Stomach (tissue), 8 donors: ENCODE measurements at regions not wholly inside any gene's neighbourhood (a gene's known extent, or its start where the extent isn't known, plus 50 kb on each side); places are given as distances from the start of the nearest gene placed in this dataset.

Experiments
- DNase-seq, 2 donors: peaks; one replicate each; pipeline versions ENCODE4 v3.0.0 to v3.0.0-alpha.2; 2013 to 2019
- H3K27ac ChIP-seq, 5 donors: fragments of 200-600 bp in 4 of 5; sonication (generic) in 4 of 5; one replicate each; pipeline ENCODE4 v1.5.1; 2013 to 2019; ENCODE audit warnings: mild to moderate bottlenecking in 1 of 5, moderate library complexity in 1 of 5
- H3K27me3 ChIP-seq, 3 donors: fragments of 200-600 bp; sonication (generic); one replicate each; pipeline ENCODE4 v1.5.1; 2017 to 2019; ENCODE audit warnings: mixed run types in 1 of 3
- H3K36me3 ChIP-seq, 4 donors: fragments of 200-600 bp; sonication (generic); 1 replicate in 3 of 4; 2 replicates in 1 of 4; pipeline ENCODE4 v1.5.1; 2016 to 2019
- H3K4me1 ChIP-seq, 4 donors: fragments of 200-600 bp; sonication (generic); one replicate each; pipeline ENCODE4 v1.5.1; 2016 to 2019
- H3K4me3 ChIP-seq, 4 donors: fragments of 200-600 bp; sonication (generic) in 3 of 4; one replicate each; pipeline ENCODE4 v1.5.1; 2016 to 2019; ENCODE audit warnings: mild to moderate bottlenecking in 1 of 4
- H3K9me3 ChIP-seq, 4 donors: fragments of 200-600 bp; sonication (generic); one replicate each; pipeline ENCODE4 v1.5.1; 2016 to 2019
- EP300 ChIP-seq: sonication (generic); formaldehyde crosslinking; IDR thresholded peaks from one replicate; pipeline ENCODE4 v1.6.1; 2017; ENCODE audit warnings: antibody characterized with exemption
- POLR2A ChIP-seq, 4 donors: fragments of 450-650 bp; IDR thresholded peaks; one replicate each; pipeline ENCODE4 v1.6.1; 2016; ENCODE audit warnings: antibody characterized with exemption in 4 of 4, control low read depth in 2 of 4, mild to moderate bottlenecking in 1 of 4, moderate library complexity in 1 of 4
- POLR2AphosphoS5 ChIP-seq, 3 donors: sonication (generic); formaldehyde crosslinking; IDR thresholded peaks; one replicate each; pipeline ENCODE4 v1.6.1; 2016; ENCODE audit warnings: antibody characterized with exemption in 3 of 3
- WGBS, 5 donors: extraction: QIAGEN DNeasy Blood & Tissue Kit in 3 of 5; methylation state at CpG; one replicate each; pipeline versions ENCODE4 v1.1.5 to v1.1.7; 2013 to 2018; 5-methylcytosine and 5-hydroxymethylcytosine counted together
- intact Hi-C: fragments of 100-400 bp; cut with DNase I; formaldehyde crosslinking; loops from one replicate; pipeline ENCODE4 v1.15.1; 2023; ENCODE audit warnings: low total_unique reads
- TF ChIP-seq, protein P1 (sequence below), 7 experiments: fragments of 450-650 bp in 4 of 7; fragments of 200-600 bp in 3 of 7; sonication (generic) in 3 of 7; IDR thresholded peaks; one replicate each; pipeline ENCODE4 v1.5.1; 2016 to 2019; ENCODE audit warnings: antibody characterized with exemption in 7 of 7, control low read depth in 2 of 7, mild to moderate bottlenecking in 1 of 7
- donor health status: healthy with polysubstance abuse.
- donor health status: Bipolar disorder and iron deficiency.
- donor health status: healthy.

DNA sequence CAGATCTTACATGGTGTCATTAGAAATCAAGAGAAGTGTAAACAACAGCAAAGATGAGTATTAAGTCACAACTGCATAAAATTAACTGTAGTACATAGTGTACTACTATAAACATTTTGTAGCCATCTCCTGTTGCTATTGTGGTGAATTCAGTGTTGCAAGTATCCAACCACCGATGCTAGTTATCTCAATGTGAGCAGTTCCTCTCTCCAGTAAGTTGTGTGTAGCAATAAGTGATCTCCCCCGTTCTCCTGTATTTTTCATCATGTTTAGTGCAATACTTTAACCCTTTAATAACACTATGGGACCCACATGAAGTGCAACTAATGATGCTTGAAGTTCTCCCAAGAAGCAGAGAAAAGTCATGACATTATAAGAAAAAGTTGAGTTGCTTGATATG is 264.7 kb upstream of the KCNH8 start:
- no peaks in the 10 kb centered on the region for H3K36me3 ChIP-seq
- no peaks in the 10 kb centered on the region for H3K9me3 ChIP-seq
- H3K4me1 ChIP-seq: no peaks in the 10 kb centered on the region
- intact Hi-C loops: no loop called here
- no peak for DNase-seq
- no peak overlapping the region for H3K27ac ChIP-seq
- no peak overlapping the region for H3K4me3 ChIP-seq
- no peak for TF ChIP-seq POLR2A (IDR thresholded peaks at IDR 0.05)
- TF ChIP-seq, protein P1, sequence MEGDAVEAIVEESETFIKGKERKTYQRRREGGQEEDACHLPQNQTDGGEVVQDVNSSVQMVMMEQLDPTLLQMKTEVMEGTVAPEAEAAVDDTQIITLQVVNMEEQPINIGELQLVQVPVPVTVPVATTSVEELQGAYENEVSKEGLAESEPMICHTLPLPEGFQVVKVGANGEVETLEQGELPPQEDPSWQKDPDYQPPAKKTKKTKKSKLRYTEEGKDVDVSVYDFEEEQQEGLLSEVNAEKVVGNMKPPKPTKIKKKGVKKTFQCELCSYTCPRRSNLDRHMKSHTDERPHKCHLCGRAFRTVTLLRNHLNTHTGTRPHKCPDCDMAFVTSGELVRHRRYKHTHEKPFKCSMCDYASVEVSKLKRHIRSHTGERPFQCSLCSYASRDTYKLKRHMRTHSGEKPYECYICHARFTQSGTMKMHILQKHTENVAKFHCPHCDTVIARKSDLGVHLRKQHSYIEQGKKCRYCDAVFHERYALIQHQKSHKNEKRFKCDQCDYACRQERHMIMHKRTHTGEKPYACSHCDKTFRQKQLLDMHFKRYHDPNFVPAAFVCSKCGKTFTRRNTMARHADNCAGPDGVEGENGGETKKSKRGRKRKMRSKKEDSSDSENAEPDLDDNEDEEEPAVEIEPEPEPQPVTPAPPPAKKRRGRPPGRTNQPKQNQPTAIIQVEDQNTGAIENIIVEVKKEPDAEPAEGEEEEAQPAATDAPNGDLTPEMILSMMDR (IDR thresholded peaks at IDR 0.05): no peak
- no peak for TF ChIP-seq POLR2AphosphoS5 (IDR thresholded peaks at IDR 0.05)
- TF ChIP-seq EP300: no peak
- WGBS, 5 donors: 35 to 49% (median 46%) methylated on average over 2 of the region's 2 CpGs
- H3K27me3 ChIP-seq: no peaks in the 10 kb centered on the region

DNA sequence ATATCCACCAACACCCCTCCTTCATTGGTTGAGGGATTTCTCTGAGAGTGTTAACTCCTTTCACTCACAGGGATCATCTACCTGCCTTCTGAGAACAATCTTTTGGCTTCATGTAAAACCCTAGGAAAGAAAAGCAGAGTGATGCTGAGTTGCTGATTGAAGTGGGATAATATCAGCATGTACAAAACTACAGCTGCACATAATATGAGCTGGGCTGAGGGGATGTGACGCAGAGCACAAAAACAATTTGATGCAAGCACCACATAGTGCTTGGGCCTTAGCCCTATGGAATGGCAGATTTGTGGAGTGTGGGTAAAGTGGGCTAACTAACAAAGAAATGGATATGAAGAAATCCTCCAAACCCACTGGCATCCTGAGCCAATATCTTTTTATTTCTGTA is 267.6 kb upstream of the KCNH8 start:
- no peak for TF ChIP-seq EP300
- TF ChIP-seq POLR2A (IDR thresholded peaks at IDR 0.05): no peak
- TF ChIP-seq, protein P1 (IDR thresholded peaks at IDR 0.05): no peak
- TF ChIP-seq POLR2AphosphoS5 (IDR thresholded peaks at IDR 0.05): no peak
- Histone ChIP-seq H3K4me1 (peaks cover 0 to 4% (median 0%) of the 10 kb centered on the region in 4 donors), H3K36me3 (no peaks in the 10 kb centered on the region), H3K4me3 (no peak overlapping the region), H3K27me3 (no peaks in the 10 kb centered on the region), H3K27ac (no peak overlapping the region), H3K9me3 (no peaks in the 10 kb centered on the region)
- no peak for DNase-seq
- intact Hi-C loops: no loop called here
- WGBS, 5 donors: 89 to 97% (median 96%) methylated on average over 1 of the region's 1 CpG

DNA sequence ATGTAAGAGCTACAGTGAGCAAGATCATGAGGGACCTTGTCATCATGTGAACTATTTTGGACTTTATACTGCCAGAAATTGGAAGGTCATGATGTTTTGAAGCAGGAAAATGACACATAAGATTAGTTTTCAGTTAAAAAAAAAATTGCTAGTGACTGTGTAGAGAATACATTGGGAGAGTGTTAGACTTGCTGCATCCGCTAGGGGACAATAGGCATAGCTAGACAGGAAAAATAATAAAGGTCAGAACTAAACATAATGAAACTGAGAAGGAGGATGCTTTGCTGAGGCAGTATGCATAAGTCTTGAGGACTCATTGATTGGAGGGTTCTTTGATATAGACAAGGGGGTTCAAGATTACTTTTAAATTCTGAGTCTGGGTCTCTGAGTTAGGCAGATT is 275.8 kb upstream of the KCNH8 start:
- no peaks in the 10 kb centered on the region for H3K27me3 ChIP-seq
- intact Hi-C loops: no loop called here
- no peaks in the 10 kb centered on the region for H3K9me3 ChIP-seq
- H3K36me3 ChIP-seq: no peaks in the 10 kb centered on the region
- no peak for DNase-seq
- no peak for TF ChIP-seq POLR2AphosphoS5 (IDR thresholded peaks at IDR 0.05)
- no peak for TF ChIP-seq POLR2A (IDR thresholded peaks at IDR 0.05)
- TF ChIP-seq, protein P1 (IDR thresholded peaks at IDR 0.05): no peak
- no peak for TF ChIP-seq EP300
- peaks cover 0 to 4% (median 0%) of the 10 kb centered on the region in 4 donors for H3K4me1 ChIP-seq
- H3K27ac ChIP-seq: no peak overlapping the region
- H3K4me3 ChIP-seq: no peak overlapping the region
- WGBS, 5 donors: 82 to 95% (median 93%) methylated on average over 1 of the region's 1 CpG

DNA sequence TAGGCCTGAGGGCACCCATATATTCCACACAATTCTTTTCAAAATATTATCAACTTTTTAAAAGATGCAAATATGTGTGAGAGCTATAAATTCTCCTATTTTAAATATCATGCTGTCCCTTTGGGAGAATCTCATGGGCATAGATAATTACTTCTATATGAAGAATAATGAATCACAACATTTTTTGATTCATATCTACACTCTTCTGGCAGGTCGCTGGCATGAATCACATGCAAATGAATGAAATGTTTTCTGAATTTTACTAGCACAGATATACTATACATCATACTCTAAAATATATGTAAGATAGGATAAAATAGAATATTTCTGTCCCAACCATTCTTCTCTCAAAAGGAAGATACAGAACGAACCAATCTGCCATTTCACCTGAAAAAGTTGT is 277.7 kb upstream of the KCNH8 start:
- Histone ChIP-seq H3K36me3 (no peaks in the 10 kb centered on the region), H3K9me3 (no peaks in the 10 kb centered on the region), H3K27me3 (no peaks in the 10 kb centered on the region), H3K27ac (no peak overlapping the region), H3K4me3 (no peak overlapping the region), H3K4me1 (no peaks in the 10 kb centered on the region)
- no peak for TF ChIP-seq POLR2AphosphoS5 (IDR thresholded peaks at IDR 0.05)
- intact Hi-C loops: no loop called here
- 80 to 90% (median 86%) methylated on average over 2 of the region's 2 CpGs for WGBS, 5 donors
- no peak for DNase-seq

DNA sequence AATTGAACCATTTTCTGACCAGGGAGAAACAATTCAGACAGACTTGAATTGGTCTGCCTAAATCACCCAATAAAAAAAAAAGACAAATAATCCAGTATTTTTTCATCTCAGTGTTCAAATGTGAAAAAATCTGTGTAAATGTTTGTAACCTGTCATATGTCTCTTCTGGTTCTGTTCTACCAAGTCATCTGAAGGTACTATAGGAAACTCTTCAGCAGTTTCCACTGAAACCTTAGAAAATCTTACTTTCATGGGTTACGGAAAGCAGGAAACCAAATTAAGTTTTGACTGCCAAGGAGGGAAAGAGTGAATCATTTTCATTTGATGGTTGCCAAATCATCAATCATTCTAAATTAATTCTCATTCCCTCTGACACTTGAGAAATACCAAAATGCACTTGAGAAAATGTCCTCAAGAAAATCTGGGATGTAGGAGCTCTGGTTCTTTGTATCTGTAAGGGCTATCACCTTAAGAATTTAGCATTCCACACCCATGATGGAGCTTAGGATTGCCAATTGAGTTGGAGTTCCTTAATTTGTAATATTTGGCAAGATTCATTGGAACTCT is 278.2 kb upstream of the KCNH8 start:
- no peak overlapping the region for H3K27ac ChIP-seq
- no peak for DNase-seq
- H3K36me3 ChIP-seq: no peaks in the 10 kb centered on the region
- no peaks in the 10 kb centered on the region for H3K9me3 ChIP-seq
- no peaks in the 10 kb centered on the region for H3K4me1 ChIP-seq
- H3K4me3 ChIP-seq: no peak overlapping the region
- WGBS, 5 donors: 70 to 91% (median 79%) methylated on average over 1 of the region's 1 CpG
- no peaks in the 10 kb centered on the region for H3K27me3 ChIP-seq
- intact Hi-C loops: no loop called here
- TF ChIP-seq, protein P1 (IDR thresholded peaks at IDR 0.05): no peak
- TF ChIP-seq POLR2AphosphoS5 (IDR thresholded peaks at IDR 0.05) (no peak), POLR2A (IDR thresholded peaks at IDR 0.05) (no peak), EP300 (no peak)
